GM21737 (cell line): ENCODE measurements at regions not wholly inside any gene's neighbourhood (a gene's known extent, or its start where the extent isn't known, plus 50 kb on each side); places are given as distances from the start of the nearest gene placed in this dataset.
"Not testable (repeated sequence)": the region's sequence is repeated elsewhere in the genome, so short reads cannot be mapped to it uniquely, and the experiment has no call there.

Source experiments
- ATAC-seq: cut with Tn5 transposase; IDR thresholded peaks from one replicate; pipeline ENCODE4 v1.9.1; 2021; ENCODE audit warnings: mild to moderate bottlenecking, moderate library complexity; ENCODE audit not compliant: unreplicated experiment

- no peak for ATAC-seq
These were observed 649.0 kb downstream of the TMTC2 start for GRCh38 chr12:83335748-83336147.

- ATAC-seq: no peak
These were observed 640.0 kb downstream of the TMTC2 start for GRCh38 chr12:83326666-83327065.

- ATAC-seq: no peak
These were observed 637.2 kb downstream of the TMTC2 start for GRCh38 chr12:83323866-83324265.

GRCh38 chr12:83322809-83323208 is 636.1 kb downstream of the TMTC2 start:
- ATAC-seq: no peak

- ATAC-seq: no peak
These were observed 635.3 kb downstream of the TMTC2 start for GRCh38 chr12:83321971-83322370.

- ATAC-seq: no peak
These were observed 633.6 kb downstream of the TMTC2 start for GRCh38 chr12:83320350-83320749.

GRCh38 chr12:83318386-83319098 is 631.8 kb downstream of the TMTC2 start:
- no peak for ATAC-seq

- no peak for ATAC-seq
These were observed 630.9 kb downstream of the TMTC2 start for GRCh38 chr12:83317595-83317994.

- ATAC-seq: no peak
These were observed 627.1 kb downstream of the TMTC2 start for GRCh38 chr12:83313827-83314226.

GRCh38 chr12:83313322-83313721 is 626.6 kb downstream of the TMTC2 start:
- ATAC-seq: no peak

- no peak for ATAC-seq
These were observed 590.2 kb downstream of the TMTC2 start for GRCh38 chr12:83276904-83277303.

- no peak for ATAC-seq
These were observed 584.5 kb downstream of the TMTC2 start for GRCh38 chr12:83271201-83271600.

GRCh38 chr12:83265808-83266207 is 579.1 kb downstream of the TMTC2 start:
- ATAC-seq: no peak

GRCh38 chr12:83261998-83262397 is 575.3 kb downstream of the TMTC2 start:
- no peak for ATAC-seq

GRCh38 chr12:83260126-83260525 is 573.4 kb downstream of the TMTC2 start:
- not testable (repeated sequence) for ATAC-seq

GRCh38 chr12:83257726-83258125 is 571.0 kb downstream of the TMTC2 start:
- no peak for ATAC-seq

GRCh38 chr12:83256562-83256961 is 569.9 kb downstream of the TMTC2 start:
- no peak for ATAC-seq

GRCh38 chr12:83250866-83251265 is 564.2 kb downstream of the TMTC2 start:
- ATAC-seq: no peak

- ATAC-seq: no peak
These were observed 558.5 kb downstream of the TMTC2 start for GRCh38 chr12:83245156-83245555.

GRCh38 chr12:83244001-83244400 is 557.3 kb downstream of the TMTC2 start:
- ATAC-seq: no peak

GRCh38 chr12:83233987-83234386 is 547.3 kb downstream of the TMTC2 start:
- ATAC-seq: not testable (repeated sequence)

- not testable (repeated sequence) for ATAC-seq
These were observed 540.3 kb downstream of the TMTC2 start for GRCh38 chr12:83226960-83227359.

GRCh38 chr12:83225806-83226205 is 539.1 kb downstream of the TMTC2 start:
- ATAC-seq: no peak
